ENCODE measurements at regions not wholly inside any gene's neighbourhood (a gene's known extent, or its start where the extent isn't known, plus 50 kb on each side); places are given as distances from the start of the nearest gene placed in this dataset.
"Not testable (repeated sequence)": the region's sequence is repeated elsewhere in the genome, so short reads cannot be mapped to it uniquely, and the experiment has no call there.

DNA sequence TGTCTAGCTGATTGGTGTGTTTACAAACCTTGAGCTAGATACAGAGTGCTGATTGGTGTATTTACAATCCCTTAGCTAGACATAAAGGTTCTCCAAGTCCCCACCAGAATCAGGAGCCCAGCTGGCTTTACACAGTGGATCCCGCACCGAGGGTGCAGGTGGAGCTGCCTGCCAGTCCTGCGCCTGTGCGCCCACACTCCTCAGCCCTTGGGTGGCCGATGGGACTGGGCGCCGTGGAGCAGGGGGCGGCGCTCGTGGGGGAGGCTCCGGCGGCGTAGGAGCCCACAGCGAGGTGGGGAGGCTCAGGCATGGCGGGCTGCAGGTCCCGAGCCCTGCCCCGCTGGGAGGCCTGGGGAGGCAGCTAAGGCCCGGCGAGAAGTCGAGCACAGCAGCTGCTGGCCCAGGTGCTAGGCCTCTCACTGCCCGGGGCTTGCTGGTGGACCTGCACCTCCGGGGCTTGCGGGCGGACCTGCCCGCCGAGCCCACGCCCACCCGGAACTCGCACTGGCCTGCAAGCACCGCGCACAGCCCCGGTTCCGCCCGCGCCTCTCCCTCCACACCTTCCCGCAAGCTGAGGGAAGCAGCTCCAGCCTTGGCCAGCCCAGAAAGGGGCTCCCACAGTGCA is 51.0 kb upstream of the CDYL start:
- not testable (repeated sequence) for DNase-seq (ENCODE audit: low read depth in 4 of 4, low spot score in 3 of 4)

DNA sequence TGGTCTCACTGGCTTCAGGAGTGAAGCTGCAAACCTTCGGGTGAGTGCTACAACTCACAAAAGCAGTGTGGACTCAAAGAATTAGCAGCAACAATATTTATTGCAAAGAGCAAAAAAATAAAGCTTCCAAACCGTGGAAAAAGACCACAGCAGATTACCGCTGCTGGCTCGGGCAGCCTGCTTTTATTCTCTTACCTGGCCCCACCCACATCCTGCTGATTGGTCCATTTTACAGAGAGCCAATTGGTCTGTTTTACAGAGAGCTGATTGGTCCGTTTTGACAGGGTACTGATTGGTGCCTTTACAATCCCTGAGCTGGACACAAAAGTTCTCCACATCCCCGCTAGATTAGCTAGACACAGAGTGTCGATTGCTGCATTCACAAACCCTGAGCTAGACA is 51.5 kb upstream of the CDYL start:
- DNase-seq (ENCODE audit: low read depth in 4 of 4, low spot score in 3 of 4), result not testable (repeated sequence)

DNA sequence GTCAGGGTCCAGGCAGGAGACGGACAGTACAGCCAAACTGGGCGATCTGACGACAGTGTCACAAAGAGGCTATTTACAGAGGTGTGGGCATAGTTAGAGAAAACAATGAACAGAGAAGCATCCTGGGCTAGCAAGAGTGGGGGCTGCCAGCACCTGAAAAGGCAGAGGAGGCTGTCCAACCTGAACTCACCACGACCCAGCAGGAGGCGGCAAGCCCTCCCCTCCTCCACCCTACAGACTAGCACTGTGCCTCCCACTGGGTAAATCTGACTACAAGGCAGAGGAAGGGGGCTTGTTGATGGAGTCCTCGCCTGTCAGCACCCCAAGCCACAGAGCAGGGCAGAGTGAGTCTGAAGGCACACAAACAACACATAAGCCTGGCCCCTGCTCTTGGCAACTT is 52.8 kb upstream of the CDYL start:
- no peak for DNase-seq (ENCODE audit: low read depth in 4 of 4, low spot score in 3 of 4)

DNA sequence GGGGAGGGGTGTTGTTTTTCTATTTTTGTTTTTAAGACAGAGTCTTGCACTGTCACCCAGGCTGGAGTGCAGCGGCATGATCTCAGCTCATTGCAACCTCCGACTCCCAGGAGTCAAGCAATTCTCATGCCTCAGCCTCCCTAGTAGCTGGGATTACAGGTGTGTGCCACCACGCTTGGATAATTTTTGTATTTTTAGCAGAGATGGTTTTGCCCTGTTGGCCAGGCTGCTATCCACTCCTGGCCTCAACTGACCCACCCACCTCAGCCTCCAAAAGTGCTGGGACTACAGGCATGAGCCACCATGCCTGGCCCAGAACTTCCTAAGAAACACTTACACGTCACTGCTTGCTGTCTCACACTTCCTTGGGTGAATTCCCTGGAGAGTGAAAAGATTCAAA is 54.8 kb upstream of the CDYL start:
- not testable (repeated sequence) for DNase-seq (ENCODE audit: low read depth in 4 of 4, low spot score in 3 of 4)

DNA sequence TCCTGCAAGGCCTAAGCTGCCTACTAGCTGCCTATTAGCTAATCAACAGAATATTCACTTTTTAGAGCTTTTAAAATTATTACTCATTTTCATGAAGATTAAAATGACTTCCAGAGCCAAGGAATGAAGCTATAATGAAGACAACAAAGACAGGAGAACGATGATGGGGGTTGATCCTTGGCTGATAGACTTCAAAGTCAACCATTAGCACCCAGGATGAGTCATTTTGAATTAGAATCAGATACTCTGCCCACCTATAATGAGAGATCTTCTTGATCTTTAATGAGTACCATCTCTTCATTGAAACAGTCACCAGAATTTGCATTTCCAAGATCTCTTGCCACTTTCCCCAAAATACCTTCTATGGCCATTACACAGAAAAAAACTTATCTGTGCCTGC is 56.7 kb upstream of the CDYL start:
- DNase-seq (ENCODE audit: low read depth in 4 of 4, low spot score in 3 of 4), result no peak

DNA sequence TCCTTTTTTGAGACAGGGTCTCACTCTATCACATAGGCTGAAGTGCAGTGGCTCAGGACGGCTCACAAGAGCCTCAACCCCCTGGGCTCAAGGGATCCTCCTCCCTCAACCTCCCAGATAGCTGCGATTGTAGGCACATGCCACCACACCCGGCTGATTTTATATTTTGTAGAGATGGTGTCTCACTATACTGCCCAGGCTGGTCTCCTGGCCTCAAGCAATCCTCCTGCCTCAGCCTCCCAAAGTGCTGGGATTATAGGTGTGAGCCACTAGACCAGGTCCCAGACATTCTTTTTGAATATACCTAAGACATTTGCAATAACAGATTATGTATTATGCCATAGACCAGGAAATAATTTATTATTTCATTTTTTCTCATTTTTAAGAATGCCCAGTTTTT is 58.3 kb upstream of the CDYL start:
- no peak for DNase-seq (ENCODE audit: low read depth in 4 of 4, low spot score in 3 of 4)

DNA sequence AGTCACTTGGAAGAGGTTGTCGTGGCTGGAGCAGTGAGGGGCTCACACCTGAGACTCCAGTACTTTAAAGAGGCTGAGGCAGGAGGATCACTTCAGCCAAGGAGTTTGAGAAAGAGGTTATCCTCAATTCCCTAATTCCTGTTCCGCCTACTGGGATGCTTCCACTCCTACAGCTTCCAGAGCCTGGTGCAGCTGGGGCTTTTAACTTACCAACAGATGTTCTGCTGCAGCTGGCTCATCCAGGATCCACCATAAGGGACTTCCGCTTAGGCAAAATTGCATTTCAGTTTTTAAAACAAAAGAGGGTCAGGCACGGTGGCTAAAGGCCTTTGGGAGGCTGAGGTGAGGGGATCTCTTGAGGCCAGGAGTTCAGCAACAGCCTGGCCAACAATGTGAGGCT is 59.1 kb upstream of the CDYL start:
- no peak for DNase-seq (ENCODE audit: low read depth in 4 of 4, low spot score in 3 of 4)

DNA sequence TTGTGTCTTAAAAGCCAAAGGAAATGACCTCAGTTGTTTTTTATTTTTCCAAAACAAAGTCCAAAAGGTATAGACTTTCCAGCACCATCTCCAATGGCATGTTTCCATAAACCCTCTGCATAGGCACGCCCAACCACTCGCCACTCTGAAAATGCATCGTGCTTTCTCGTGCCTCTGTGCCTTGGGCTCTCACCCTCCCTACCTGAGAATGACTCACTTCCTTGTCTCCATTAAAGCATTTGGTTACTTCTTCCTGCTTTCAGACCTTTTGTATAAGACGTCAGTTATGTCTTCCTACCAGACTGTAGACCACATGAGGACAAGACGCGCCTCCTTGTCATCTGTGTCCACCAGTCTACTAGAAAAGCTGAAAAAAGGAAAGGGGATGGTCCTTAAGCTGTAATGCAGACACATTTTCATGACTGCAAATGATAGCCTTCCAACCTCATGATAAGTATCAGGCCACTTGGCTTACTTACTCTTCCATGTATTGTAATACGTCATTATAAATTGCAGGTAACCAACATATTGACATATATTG is 61.2 kb upstream of the CDYL start:
- DNase-seq (ENCODE audit: low read depth in 4 of 4, low spot score in 3 of 4), result no peak

DNA sequence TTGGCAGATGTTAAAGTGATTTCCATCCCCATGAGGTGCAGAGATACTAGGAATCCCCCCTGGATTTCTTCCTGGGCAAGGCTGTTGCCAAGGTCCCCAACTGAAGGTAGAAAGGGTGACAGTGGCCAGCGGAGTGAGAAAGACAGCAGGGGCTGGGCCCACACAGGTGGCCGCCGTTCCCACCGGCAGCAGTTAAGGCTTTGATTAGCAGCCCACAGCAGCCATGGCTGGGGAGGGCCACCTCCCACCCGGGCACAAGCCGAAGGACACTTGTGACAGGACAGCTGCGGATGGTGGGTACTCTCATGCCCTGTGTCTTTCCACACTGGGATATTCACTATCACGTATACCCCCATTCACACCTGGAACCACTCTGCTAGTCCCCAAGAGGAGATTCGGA is 63.9 kb upstream of the CDYL start:
- DNase-seq (ENCODE audit: low read depth in 4 of 4, low spot score in 3 of 4), result no peak

DNA sequence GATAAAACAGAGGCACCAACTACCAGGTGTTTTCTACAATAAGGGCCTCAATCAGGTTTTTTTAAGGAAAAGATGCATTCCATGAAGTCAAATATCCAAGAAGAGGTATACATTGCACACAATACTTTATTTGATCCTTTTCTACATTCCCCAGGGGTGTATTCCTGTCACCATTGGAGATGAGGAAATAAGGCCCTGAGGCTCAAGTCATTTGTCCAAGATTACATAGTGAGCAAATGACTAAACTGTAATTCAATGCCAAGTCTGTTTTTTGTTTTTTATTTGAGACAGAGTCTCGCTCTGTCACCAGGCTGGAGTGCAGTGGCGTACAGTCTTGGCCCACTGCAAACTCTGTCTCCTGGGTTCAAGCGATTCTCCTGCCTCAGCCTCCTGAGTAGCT is 69.2 kb upstream of the CDYL start:
- no peak for DNase-seq (ENCODE audit: low read depth in 4 of 4, low spot score in 3 of 4)

DNA sequence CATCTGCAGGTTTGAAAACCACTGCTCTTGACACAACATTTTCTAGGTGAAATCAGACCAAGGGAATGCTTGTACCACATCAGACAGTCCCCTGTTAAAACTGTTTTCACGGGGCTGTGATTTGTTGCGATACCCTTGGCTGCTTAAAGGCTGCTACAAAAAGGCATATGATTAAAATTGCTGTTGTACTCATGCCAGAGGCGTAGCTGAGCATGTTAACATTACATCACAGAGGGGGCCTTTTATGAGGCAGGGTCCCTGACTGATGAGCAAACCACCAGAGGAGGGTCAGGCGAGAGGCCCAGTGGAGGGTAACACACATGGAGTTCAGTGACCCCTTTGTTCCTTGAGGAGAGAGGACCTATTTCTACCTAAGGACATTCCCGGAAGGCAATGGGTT is 70.4 kb upstream of the CDYL start:
- DNase-seq (ENCODE audit: low read depth in 4 of 4, low spot score in 3 of 4), result no peak

DNA sequence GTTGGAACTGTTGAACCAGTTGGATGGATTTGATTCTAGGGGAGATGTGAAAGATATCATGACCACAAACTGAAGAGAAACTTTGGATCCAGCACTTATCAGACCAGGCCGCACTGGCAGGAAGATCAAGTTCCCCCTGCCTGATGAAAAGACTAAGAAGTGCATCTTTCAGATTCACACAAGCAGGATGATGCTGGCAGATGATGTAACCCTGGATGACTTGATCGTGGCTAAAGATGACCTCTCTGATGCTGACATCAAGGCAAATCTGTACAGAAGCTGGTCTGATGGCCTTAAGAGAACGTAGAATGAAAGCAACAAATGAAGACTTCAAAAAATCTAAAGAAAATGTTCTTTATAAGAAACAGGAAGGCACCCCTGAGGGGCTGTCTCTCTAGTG is 72.8 kb upstream of the CDYL start:
- DNase-seq (ENCODE audit: low read depth in 4 of 4, low spot score in 3 of 4), result no peak

DNA sequence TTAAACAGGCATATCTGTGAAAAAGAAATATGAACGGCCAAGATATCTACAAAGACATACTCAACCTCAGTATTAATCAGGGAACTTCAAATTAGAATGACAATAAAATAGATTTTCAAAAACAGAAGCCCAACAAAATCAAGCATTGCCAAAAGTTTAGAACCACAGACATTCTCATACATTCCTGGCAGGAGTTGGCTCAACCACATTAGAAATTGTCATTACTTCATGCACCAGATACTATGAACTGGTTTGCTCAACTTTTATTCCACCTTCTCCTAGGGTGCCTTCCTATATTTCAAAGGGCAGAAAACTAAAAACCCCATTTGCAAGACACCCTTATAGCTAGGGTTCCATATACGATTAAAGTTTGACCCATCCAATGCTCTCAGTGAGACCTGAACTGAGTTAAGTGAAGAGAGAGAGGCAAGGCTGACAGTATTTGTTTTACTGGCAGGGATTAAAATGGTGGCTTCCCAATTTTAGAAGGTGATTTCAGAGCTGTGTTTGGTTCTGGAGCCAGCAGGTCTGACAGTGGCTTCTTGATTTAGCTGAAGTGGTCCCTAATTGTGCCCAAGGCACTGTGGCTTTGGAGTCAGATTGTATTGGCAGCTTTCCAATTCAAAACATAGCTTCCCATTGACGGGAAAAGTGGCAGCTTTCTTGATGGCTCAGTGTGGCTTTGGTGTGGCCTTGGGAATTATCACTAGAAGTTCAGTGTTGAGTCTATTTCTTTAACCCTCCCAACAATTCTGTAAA is 77.1 kb upstream of the CDYL start:
- DNase-seq (ENCODE audit: low read depth in 4 of 4, low spot score in 3 of 4), result no peak

DNA sequence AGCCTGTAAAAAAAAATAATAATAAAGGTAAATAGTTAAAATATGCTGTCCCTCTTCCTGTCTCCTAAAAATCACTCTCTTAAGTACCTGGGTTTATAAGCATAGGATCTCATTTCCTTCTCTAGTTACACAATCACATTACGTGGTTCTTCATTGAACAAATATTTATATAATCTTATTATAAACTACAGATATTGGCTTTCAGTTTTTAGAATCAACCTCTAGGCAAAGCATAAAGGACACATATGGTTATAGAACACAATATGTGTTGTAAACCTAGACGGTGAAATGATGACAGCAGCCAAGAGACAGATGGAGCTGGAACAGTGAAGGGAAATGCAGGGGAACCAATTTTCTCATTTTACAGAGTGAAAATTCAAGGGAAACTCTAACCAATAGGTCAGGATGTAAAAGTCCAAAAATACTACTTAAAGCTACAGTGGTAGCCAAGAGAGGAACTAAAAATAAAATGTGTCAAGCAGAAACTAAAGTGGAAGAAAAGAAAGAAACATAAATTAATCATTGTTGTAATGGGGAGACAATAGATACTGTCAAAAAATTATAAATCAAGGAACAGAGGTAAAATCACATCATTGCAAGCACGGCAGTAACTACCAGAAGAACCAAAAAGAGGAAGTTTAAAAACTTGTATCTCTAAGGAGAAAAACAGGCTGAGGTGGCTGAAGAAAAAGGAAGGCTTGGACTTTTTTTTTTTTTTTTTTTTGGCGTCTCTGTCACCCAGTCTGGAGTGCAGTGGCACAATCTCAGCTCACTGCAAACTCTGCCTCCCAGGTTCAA is 82.8 kb upstream of the CDYL start:
- DNase-seq (ENCODE audit: low read depth in 4 of 4, low spot score in 3 of 4), result no peak

DNA sequence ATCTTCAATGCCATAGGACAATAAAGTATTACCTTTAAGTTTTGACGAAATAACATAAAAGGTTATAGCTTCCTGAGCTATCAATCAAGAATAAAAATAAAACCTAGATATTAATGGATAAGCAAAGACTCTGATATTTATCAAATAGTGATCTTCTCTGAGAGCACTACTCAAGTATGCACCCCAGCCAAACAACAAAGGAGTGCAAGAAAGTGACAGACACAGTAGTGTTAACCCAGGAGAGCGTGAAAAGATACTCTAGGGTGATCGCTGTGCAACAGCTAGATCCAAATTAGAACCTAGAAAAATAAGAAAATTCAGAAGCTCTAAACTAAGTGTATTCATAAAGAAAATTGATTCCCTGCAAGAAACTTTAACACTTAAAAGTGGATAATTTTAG is 83.5 kb upstream of the CDYL start:
- no peak for DNase-seq (ENCODE audit: low read depth in 4 of 4, low spot score in 3 of 4)

DNA sequence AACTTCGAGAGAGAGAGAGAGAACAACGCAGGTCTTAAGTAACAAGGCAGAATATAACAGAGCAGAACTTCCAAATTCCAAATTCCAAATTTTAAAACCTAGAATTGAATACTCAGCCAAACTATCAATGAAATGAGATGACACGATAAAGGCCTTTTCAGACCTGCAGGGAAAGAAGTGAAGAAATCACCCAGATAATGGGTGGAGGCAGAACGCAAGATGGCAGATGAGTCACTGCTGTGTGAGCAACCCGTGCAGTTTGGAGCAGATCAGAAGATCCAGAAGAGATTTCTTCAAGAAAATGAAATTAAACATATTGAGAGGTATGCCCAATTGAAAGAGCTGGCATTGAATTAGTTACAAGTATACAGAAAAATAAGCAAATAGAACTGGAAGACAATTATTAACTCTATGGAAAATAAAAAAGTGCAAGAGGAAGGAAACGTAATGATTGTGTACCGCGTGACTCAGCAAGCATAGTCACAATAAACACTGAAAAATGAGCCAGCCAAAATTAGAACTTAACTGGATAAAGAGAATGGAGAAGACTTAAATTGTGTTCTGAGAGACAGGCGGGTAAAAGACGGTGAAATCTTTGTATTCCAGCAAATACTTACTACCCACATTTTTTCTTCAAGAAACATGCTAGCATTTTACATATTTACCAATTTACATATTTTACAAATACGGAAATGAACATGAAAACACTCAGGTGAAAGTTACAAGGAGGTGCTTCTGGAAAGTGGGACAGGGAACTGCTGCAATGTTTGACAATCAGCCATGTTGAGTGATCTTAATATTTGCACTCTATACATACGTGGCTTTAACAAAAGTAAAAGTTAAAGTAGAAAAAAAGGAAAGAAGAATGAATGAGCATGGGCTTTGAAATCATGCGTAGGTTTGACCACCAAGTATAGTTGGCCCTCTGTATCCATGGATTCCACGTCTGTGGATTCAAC is 87.9 kb upstream of the CDYL start:
- DNase-seq (ENCODE audit: low read depth in 4 of 4, low spot score in 3 of 4), result no peak

DNA sequence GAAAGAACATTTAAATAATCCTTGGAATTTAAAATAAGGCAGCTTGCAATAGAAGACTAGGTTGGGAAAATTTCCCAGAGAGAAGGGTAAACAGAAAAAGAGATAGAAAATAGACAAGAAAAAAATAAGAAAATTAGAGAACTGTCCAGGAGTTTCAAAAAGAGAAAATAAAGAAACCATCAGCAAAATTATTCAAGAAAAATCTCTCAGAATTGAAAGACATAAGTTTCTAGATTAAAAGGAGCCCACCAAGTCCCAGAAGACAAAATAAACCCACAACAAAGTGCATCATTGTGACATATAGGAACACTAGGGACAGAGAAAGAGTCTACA is 88.6 kb upstream of the CDYL start:
- DNase-seq (ENCODE audit: low read depth in 4 of 4, low spot score in 3 of 4), result no peak

DNA sequence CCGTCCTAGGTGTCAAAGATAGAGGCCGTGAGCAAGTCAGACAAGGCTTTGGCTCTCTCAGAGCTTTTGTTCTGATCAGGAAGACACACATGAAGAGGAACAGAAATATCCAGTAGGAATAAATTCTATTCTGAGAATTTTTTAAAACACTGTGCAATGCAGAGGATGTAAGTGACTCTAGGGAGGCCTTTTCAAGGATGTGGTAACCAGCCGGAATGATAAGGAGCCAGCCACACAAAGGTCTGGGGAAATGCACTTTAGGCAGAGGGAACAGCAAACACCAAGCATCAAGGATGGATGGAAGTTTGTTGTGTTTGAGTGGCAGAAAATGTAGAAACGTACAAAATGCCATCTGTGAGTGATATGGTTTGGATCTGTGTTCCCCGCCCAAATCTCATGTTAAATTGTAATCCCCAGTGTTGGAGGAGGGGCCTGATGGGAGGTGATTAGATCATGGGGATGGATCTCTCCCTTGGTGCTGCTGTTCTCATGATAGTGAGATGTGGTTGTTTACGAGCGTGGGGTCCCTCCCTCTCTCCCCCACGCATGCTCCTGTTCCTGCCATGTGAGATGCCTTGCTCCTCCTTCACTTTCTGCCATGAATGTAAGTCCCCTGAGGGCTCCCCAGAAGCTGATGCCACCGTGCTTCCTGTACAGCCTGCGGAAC is 93.6 kb upstream of the CDYL start:
- no peak for DNase-seq (ENCODE audit: low read depth in 4 of 4, low spot score in 3 of 4)

DNA sequence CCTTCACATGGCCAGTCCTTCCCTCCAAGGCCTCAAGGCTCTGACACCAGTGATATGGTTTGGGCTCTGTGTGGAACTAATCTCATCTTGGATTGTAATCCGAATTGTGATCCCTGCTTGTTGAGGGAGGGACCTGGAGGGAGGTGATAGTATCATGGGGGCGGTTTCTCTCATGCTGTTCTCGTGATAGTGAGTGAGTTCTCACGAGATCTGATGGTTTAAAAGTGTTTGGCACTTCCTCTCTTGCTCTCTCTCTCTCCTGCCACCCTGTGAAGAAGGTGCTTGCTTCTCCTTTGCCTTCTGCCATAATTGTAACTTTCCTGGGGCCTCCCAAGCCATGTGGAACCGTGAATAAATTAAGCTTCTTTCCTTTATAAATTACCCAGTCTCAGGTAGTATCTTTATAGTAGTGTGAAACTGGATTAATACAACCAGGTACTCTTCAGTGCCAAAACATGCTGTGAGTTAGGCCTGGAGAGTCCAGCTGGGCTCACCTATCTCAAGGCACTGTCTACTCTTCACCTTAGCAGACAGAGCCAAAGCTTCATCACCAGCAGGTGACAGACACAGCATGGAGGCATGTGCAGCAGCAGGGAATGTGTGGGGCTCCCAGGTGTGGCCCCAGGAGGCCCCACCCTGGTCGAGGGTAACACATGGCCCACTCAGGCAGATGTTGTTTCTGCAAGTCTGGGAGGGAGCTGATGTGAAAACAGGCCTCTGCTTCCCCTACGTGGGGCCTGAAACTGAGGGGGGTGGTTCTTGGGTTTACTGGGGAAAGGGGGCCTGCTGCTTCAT is 97.5 kb upstream of the CDYL start:
- no peak for DNase-seq (ENCODE audit: low read depth in 4 of 4, low spot score in 3 of 4)

All from left renal pelvis (tissue), 4 donors.